GM18909 (cell line): ENCODE measurements at regions not wholly inside any gene's neighbourhood (a gene's known extent, or its start where the extent isn't known, plus 50 kb on each side); places are given as distances from the start of the nearest gene placed in this dataset.
"Not testable (repeated sequence)": the region's sequence is repeated elsewhere in the genome, so short reads cannot be mapped to it uniquely, and the experiment has no call there.

Experiments
- ATAC-seq: cut with Tn5 transposase; IDR thresholded peaks from one replicate; pipeline ENCODE4 v1.9.1; 2021; ENCODE audit warnings: mild to moderate bottlenecking; ENCODE audit not compliant: unreplicated experiment, poor library complexity

GRCh38 chr13:100789025-100789424, 114.4 kb upstream of the TMTC4 start:
- ATAC-seq: no peak

- no peak for ATAC-seq
These were observed 113.9 kb upstream of the TMTC4 start for GRCh38 chr13:100788540-100788939.

- ATAC-seq: no peak
These were observed 113.3 kb upstream of the TMTC4 start for GRCh38 chr13:100787899-100788298.

GRCh38 chr13:100776686-100777085, 102.1 kb upstream of the TMTC4 start:
- not testable (repeated sequence) for ATAC-seq

GRCh38 chr13:100773923-100774663, 99.5 kb upstream of the TMTC4 start:
- no peak for ATAC-seq

GRCh38 chr13:100773429-100773828, 98.8 kb upstream of the TMTC4 start:
- ATAC-seq: no peak

GRCh38 chr13:100767192-100767591, 92.6 kb upstream of the TMTC4 start:
- ATAC-seq: no peak

- ATAC-seq: not testable (repeated sequence)
These were observed 92.0 kb upstream of the TMTC4 start for GRCh38 chr13:100766570-100766969.

GRCh38 chr13:100764937-100765336, 90.3 kb upstream of the TMTC4 start:
- ATAC-seq: no peak

GRCh38 chr13:100762126-100762525, 87.5 kb upstream of the TMTC4 start:
- ATAC-seq: not testable (repeated sequence)

- ATAC-seq: no peak
These were observed 81.3 kb upstream of the TMTC4 start for GRCh38 chr13:100755891-100756290.

- ATAC-seq: no peak
These were observed 79.9 kb upstream of the TMTC4 start for GRCh38 chr13:100754459-100754858.

- ATAC-seq: no peak
These were observed 78.8 kb upstream of the TMTC4 start for GRCh38 chr13:100753376-100753775.

- no peak for ATAC-seq
These were observed 77.2 kb upstream of the TMTC4 start for GRCh38 chr13:100751826-100752225.

GRCh38 chr13:100746953-100747683, 72.5 kb upstream of the TMTC4 start:
- no peak for ATAC-seq

- no peak for ATAC-seq
These were observed 63.7 kb upstream of the TMTC4 start for GRCh38 chr13:100738176-100738855.

- no peak for ATAC-seq
These were observed 60.9 kb upstream of the TMTC4 start for GRCh38 chr13:100735494-100735893.

GRCh38 chr13:100734194-100734720, 59.7 kb upstream of the TMTC4 start:
- no peak for ATAC-seq

GRCh38 chr13:100733261-100733660, 58.7 kb upstream of the TMTC4 start:
- ATAC-seq: no peak

GRCh38 chr13:100728201-100728600, 53.6 kb upstream of the TMTC4 start:
- ATAC-seq: no peak

GRCh38 chr13:100725472-100725871, 50.9 kb upstream of the TMTC4 start:
- no peak for ATAC-seq
